ENCODE measurements at regions not wholly inside any gene's neighbourhood (a gene's known extent, or its start where the extent isn't known, plus 50 kb on each side); places are given as distances from the start of the nearest gene placed in this dataset.

DNA sequence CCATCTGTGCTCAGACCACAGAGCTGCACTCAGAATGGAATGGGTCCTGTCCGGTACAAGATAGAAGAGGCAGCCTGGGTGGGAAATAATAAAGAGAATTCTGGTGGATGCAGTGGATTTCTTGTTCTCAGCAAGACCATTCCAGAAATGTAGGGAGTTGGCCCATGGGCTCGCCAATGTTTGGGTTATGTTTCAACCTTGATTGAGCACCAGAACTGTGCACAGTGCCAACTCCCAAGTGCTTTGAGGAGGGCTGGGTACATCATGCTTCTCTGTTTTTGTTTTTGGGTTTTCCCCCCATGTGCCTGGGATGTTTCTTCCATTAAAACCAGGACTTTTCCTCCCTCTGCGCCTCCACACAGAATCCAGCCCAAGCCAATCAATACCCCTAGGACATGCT lies 304.1 kb downstream of the TNS1 start:
- TF ChIP-seq, protein P1, sequence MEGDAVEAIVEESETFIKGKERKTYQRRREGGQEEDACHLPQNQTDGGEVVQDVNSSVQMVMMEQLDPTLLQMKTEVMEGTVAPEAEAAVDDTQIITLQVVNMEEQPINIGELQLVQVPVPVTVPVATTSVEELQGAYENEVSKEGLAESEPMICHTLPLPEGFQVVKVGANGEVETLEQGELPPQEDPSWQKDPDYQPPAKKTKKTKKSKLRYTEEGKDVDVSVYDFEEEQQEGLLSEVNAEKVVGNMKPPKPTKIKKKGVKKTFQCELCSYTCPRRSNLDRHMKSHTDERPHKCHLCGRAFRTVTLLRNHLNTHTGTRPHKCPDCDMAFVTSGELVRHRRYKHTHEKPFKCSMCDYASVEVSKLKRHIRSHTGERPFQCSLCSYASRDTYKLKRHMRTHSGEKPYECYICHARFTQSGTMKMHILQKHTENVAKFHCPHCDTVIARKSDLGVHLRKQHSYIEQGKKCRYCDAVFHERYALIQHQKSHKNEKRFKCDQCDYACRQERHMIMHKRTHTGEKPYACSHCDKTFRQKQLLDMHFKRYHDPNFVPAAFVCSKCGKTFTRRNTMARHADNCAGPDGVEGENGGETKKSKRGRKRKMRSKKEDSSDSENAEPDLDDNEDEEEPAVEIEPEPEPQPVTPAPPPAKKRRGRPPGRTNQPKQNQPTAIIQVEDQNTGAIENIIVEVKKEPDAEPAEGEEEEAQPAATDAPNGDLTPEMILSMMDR (optimal IDR thresholded peaks at IDR 0.05 in 1 of 3, IDR thresholded peaks at IDR 0.05 in 1 of 3, conservative IDR thresholded peaks at IDR 0.05 in 1 of 3; ENCODE audit: extremely low read depth in 1 of 3, insufficient read depth in 2 of 3, low read length in 3 of 3) = no peak
- no peak for TF ChIP-seq EZH2 (IDR thresholded peaks at IDR 0.05; ENCODE audit: low read length)

Measured in keratinocyte (primary cell).